HEK293T (cell line): ENCODE measurements at regions not wholly inside any gene's neighbourhood (a gene's known extent, or its start where the extent isn't known, plus 50 kb on each side); places are given as distances from the start of the nearest gene placed in this dataset.

ENCODE experiments used
- ELF4 ChIP-seq: fragments of 450-650 bp; IDR thresholded peaks from 2 replicates; pipeline ENCODE4 v1.6.1; 2017; ENCODE audit warnings: antibody characterized with exemption
- FOXA1 ChIP-seq: fragments of 450-650 bp; IDR thresholded peaks from 2 replicates; pipeline ENCODE4 v1.6.1; 2016; ENCODE audit warnings: mild to moderate bottlenecking
- FOXM1 ChIP-seq: fragments of 450-650 bp; IDR thresholded peaks from 2 replicates; pipeline ENCODE4 v1.6.1; 2017; ENCODE audit warnings: mild to moderate bottlenecking, borderline replicate concordance
- NFRKB ChIP-seq: fragments of 450-650 bp; IDR thresholded peaks from 2 replicates; pipeline ENCODE4 v1.6.1; 2016; ENCODE audit warnings: mild to moderate bottlenecking, moderate library complexity
- SP1 ChIP-seq: fragments of 450-650 bp; IDR thresholded peaks from 2 replicates; pipeline ENCODE4 v1.6.1; 2017

- TF ChIP-seq ELF4 (no peak), FOXM1 (no peak), NFRKB (no peak), FOXA1 (no peak), SP1 (no peak)
These were observed 54.8 kb upstream of the DOCK10 start for GRCh38 chr2:225097035-225097434.
